T-helper 1 cell treated with Interleukin-12 subunit alpha and Interleukin-12 subunit beta and Interleukin-4 antibody, amounts not matched to agents 30 μg/mL and 1 μg/mL, for 36 hours (primary cell): ENCODE measurements at regions not wholly inside any gene's neighbourhood (a gene's known extent, or its start where the extent isn't known, plus 50 kb on each side); places are given as distances from the start of the nearest gene placed in this dataset.

ENCODE experiments used
- H3K27ac Mint-ChIP-seq: one replicate; pipeline ENCODE4 v1.8.0; 2021; ENCODE audit warnings: mild to moderate bottlenecking, mixed read lengths
- H3K27me3 Mint-ChIP-seq: one replicate; pipeline ENCODE4 v1.8.0; 2021; ENCODE audit warnings: low read depth, mixed read lengths
- H3K36me3 Mint-ChIP-seq: one replicate; pipeline ENCODE4 v1.8.0; 2021; ENCODE audit warnings: low read depth, mixed read lengths
- H3K4me1 Mint-ChIP-seq: one replicate; pipeline ENCODE4 v1.8.0; 2021; ENCODE audit warnings: low read depth, mixed read lengths
- H3K4me3 Mint-ChIP-seq: one replicate; pipeline ENCODE4 v1.8.0; 2021; ENCODE audit warnings: mild to moderate bottlenecking, moderate library complexity, mixed read lengths
- H3K9me3 Mint-ChIP-seq: one replicate; pipeline ENCODE4 v1.8.0; 2021; ENCODE audit warnings: mixed read lengths

GRCh38 chr6:165722022-165722421, 59.0 kb upstream of the PDE10A start:
- H3K36me3 Mint-ChIP-seq = no peaks in the 10 kb centered on the region
- no peak overlapping the region for H3K27ac Mint-ChIP-seq

GRCh38 chr6:165721356-165721755, 58.3 kb upstream of the PDE10A start:
- no peaks in the 10 kb centered on the region for H3K27me3 Mint-ChIP-seq
- no peak overlapping the region for H3K27ac Mint-ChIP-seq
- H3K9me3 Mint-ChIP-seq = no peaks in the 10 kb centered on the region
- H3K36me3 Mint-ChIP-seq = no peaks in the 10 kb centered on the region
- H3K4me1 Mint-ChIP-seq = no peaks in the 10 kb centered on the region
- H3K4me3 Mint-ChIP-seq = no peak overlapping the region

More at GRCh38 chr6:165722022-165722421, 59.0 kb upstream of the PDE10A start:
- Mint-ChIP-seq H3K4me3 (no peak overlapping the region), H3K27me3 (no peaks in the 10 kb centered on the region), H3K9me3 (no peaks in the 10 kb centered on the region), H3K4me1 (no peaks in the 10 kb centered on the region)

- no peaks in the 10 kb centered on the region for H3K27me3 Mint-ChIP-seq
- H3K4me3 Mint-ChIP-seq = no peak overlapping the region
- H3K9me3 Mint-ChIP-seq = no peaks in the 10 kb centered on the region
- no peaks in the 10 kb centered on the region for H3K4me1 Mint-ChIP-seq
- no peak overlapping the region for H3K27ac Mint-ChIP-seq
- no peaks in the 10 kb centered on the region for H3K36me3 Mint-ChIP-seq
These were observed 55.5 kb upstream of the PDE10A start for GRCh38 chr6:165718491-165718891.

- Mint-ChIP-seq H3K4me3 (no peak overlapping the region), H3K36me3 (no peaks in the 10 kb centered on the region), H3K27me3 (no peaks in the 10 kb centered on the region), H3K27ac (no peak overlapping the region), H3K4me1 (no peaks in the 10 kb centered on the region), H3K9me3 (no peaks in the 10 kb centered on the region)
These were observed 54.9 kb upstream of the PDE10A start for GRCh38 chr6:165717732-165718465.

GRCh38 chr6:165716886-165717285, 53.8 kb upstream of the PDE10A start:
- Mint-ChIP-seq H3K36me3 (no peaks in the 10 kb centered on the region), H3K4me1 (no peaks in the 10 kb centered on the region), H3K9me3 (no peaks in the 10 kb centered on the region), H3K4me3 (no peak overlapping the region), H3K27me3 (no peaks in the 10 kb centered on the region), H3K27ac (no peak overlapping the region)

- Mint-ChIP-seq H3K36me3 (no peaks in the 10 kb centered on the region), H3K27me3 (no peaks in the 10 kb centered on the region), H3K27ac (no peak overlapping the region), H3K9me3 (no peaks in the 10 kb centered on the region), H3K4me1 (no peaks in the 10 kb centered on the region), H3K4me3 (no peak overlapping the region)
These were observed 52.4 kb upstream of the PDE10A start for GRCh38 chr6:165715428-165715827.

- no peaks in the 10 kb centered on the region for H3K27me3 Mint-ChIP-seq
- no peaks in the 10 kb centered on the region for H3K9me3 Mint-ChIP-seq
- no peaks in the 10 kb centered on the region for H3K4me1 Mint-ChIP-seq
- no peak overlapping the region for H3K27ac Mint-ChIP-seq
- H3K36me3 Mint-ChIP-seq = no peaks in the 10 kb centered on the region
- no peak overlapping the region for H3K4me3 Mint-ChIP-seq
These were observed 51.9 kb upstream of the PDE10A start for GRCh38 chr6:165714907-165715306.

GRCh38 chr6:165713845-165714466, 50.9 kb upstream of the PDE10A start:
- H3K4me3 Mint-ChIP-seq = no peak overlapping the region
- no peaks in the 10 kb centered on the region for H3K4me1 Mint-ChIP-seq
- no peaks in the 10 kb centered on the region for H3K36me3 Mint-ChIP-seq
- H3K27ac Mint-ChIP-seq = no peak overlapping the region
- no peaks in the 10 kb centered on the region for H3K9me3 Mint-ChIP-seq
- H3K27me3 Mint-ChIP-seq = no peaks in the 10 kb centered on the region
